HG02884 (cell line): ENCODE measurements at regions not wholly inside any gene's neighbourhood (a gene's known extent, or its start where the extent isn't known, plus 50 kb on each side); places are given as distances from the start of the nearest gene placed in this dataset.
"Not testable (repeated sequence)": the region's sequence is repeated elsewhere in the genome, so short reads cannot be mapped to it uniquely, and the experiment has no call there.

Experiments
- ATAC-seq: cut with Tn5 transposase; IDR thresholded peaks from one replicate; pipeline ENCODE4 v1.9.1; 2021; ENCODE audit warnings: mild to moderate bottlenecking, moderate library complexity; ENCODE audit not compliant: unreplicated experiment

- no peak for ATAC-seq
These were observed 227.2 kb upstream of the FAM3C start for GRCh38 chr7:121623130-121623872.

- ATAC-seq: no peak
These were observed 225.8 kb upstream of the FAM3C start for GRCh38 chr7:121621937-121622336.

GRCh38 chr7:121620953-121621606 lies 225.0 kb upstream of the FAM3C start:
- ATAC-seq: no peak

GRCh38 chr7:121620206-121620605 lies 224.1 kb upstream of the FAM3C start:
- ATAC-seq: no peak

GRCh38 chr7:121618182-121618581 lies 222.1 kb upstream of the FAM3C start:
- no peak for ATAC-seq

- ATAC-seq: no peak
These were observed 214.1 kb upstream of the FAM3C start for GRCh38 chr7:121610243-121610642.

GRCh38 chr7:121609208-121609607 lies 213.1 kb upstream of the FAM3C start:
- ATAC-seq: no peak

GRCh38 chr7:121608785-121609184 lies 212.7 kb upstream of the FAM3C start:
- no peak for ATAC-seq

GRCh38 chr7:121608183-121608582 lies 212.1 kb upstream of the FAM3C start:
- ATAC-seq: not testable (repeated sequence)

GRCh38 chr7:121605317-121605680 lies 209.2 kb upstream of the FAM3C start:
- no peak for ATAC-seq

- no peak for ATAC-seq
These were observed 208.7 kb upstream of the FAM3C start for GRCh38 chr7:121604627-121605316.

GRCh38 chr7:121603886-121604285 lies 207.8 kb upstream of the FAM3C start:
- ATAC-seq: no peak

GRCh38 chr7:121599887-121600286 lies 203.8 kb upstream of the FAM3C start:
- no peak for ATAC-seq

GRCh38 chr7:121595758-121596696 lies 199.9 kb upstream of the FAM3C start:
- no peak for ATAC-seq

GRCh38 chr7:121591926-121592325 lies 195.8 kb upstream of the FAM3C start:
- ATAC-seq: no peak

GRCh38 chr7:121587435-121587834 lies 191.3 kb upstream of the FAM3C start:
- no peak for ATAC-seq

GRCh38 chr7:121582258-121582657 lies 186.2 kb upstream of the FAM3C start:
- no peak for ATAC-seq

GRCh38 chr7:121579639-121580038 lies 183.5 kb upstream of the FAM3C start:
- ATAC-seq: no peak

- no peak for ATAC-seq
These were observed 182.6 kb upstream of the FAM3C start for GRCh38 chr7:121578669-121579068.

- ATAC-seq: no peak
These were observed 180.2 kb upstream of the FAM3C start for GRCh38 chr7:121576148-121576917.
